ENCODE measurements at regions not wholly inside any gene's neighbourhood (a gene's known extent, or its start where the extent isn't known, plus 50 kb on each side); places are given as distances from the start of the nearest gene placed in this dataset.
"Not testable (repeated sequence)": the region's sequence is repeated elsewhere in the genome, so short reads cannot be mapped to it uniquely, and the experiment has no call there.

- DNase-seq: no peak
Observed at GRCh38 chr5:179497636-179498340, 52.6 kb upstream of the RUFY1 start.

GRCh38 chr5:179495906-179496455 is 54.4 kb upstream of the RUFY1 start:
- no peak for DNase-seq

- DNase-seq: no peak
Observed at GRCh38 chr5:179494774-179495526, 55.4 kb upstream of the RUFY1 start.

GRCh38 chr5:179488975-179489374 is 61.4 kb upstream of the RUFY1 start:
- DNase-seq: no peak

GRCh38 chr5:179488491-179488890 is 61.9 kb upstream of the RUFY1 start:
- no peak for DNase-seq

GRCh38 chr5:179487145-179487544 is 63.2 kb upstream of the RUFY1 start:
- no peak for DNase-seq

- peak; percentile 85 for DNase-seq
Observed at GRCh38 chr5:179486596-179487051, 63.7 kb upstream of the RUFY1 start.

GRCh38 chr5:179485845-179486575 is 64.3 kb upstream of the RUFY1 start:
- DNase-seq: no peak

GRCh38 chr5:179484761-179485160 is 65.6 kb upstream of the RUFY1 start:
- no peak for DNase-seq

GRCh38 chr5:179484201-179484600 is 66.2 kb upstream of the RUFY1 start:
- no peak for DNase-seq

- DNase-seq: peak; percentile 90
Observed at GRCh38 chr5:179478624-179479023, 71.7 kb upstream of the RUFY1 start.

GRCh38 chr5:179475208-179475751 is 75.1 kb upstream of the RUFY1 start:
- DNase-seq: peak; percentile 5

GRCh38 chr5:179472641-179473040 is 77.7 kb upstream of the RUFY1 start:
- DNase-seq: no peak

GRCh38 chr5:179472174-179472573 is 78.2 kb upstream of the RUFY1 start:
- no peak for DNase-seq

- DNase-seq: no peak
Observed at GRCh38 chr5:179470201-179470600, 80.2 kb upstream of the RUFY1 start.

- DNase-seq: no peak
Observed at GRCh38 chr5:179468696-179469095, 81.7 kb upstream of the RUFY1 start.

- no peak for DNase-seq
Observed at GRCh38 chr5:179467441-179467840, 82.9 kb upstream of the RUFY1 start.

GRCh38 chr5:179464631-179465030 is 85.7 kb upstream of the RUFY1 start:
- DNase-seq: no peak

- DNase-seq: no peak
Observed at GRCh38 chr5:179462040-179462439, 88.3 kb upstream of the RUFY1 start.

- DNase-seq: no peak
Observed at GRCh38 chr5:179461576-179461975, 88.8 kb upstream of the RUFY1 start.

GRCh38 chr5:179459771-179460170 is 90.6 kb upstream of the RUFY1 start:
- no peak for DNase-seq

GRCh38 chr5:179457612-179458011 is 92.7 kb upstream of the RUFY1 start:
- no peak for DNase-seq

- not testable (repeated sequence) for DNase-seq
Observed at GRCh38 chr5:179456075-179456474, 94.3 kb upstream of the RUFY1 start.

Measured in NCI-H2029 (cell line).